GM23338 (cell line): ENCODE measurements at regions not wholly inside any gene's neighbourhood (a gene's known extent, or its start where the extent isn't known, plus 50 kb on each side); places are given as distances from the start of the nearest gene placed in this dataset.
"Not testable (repeated sequence)": the region's sequence is repeated elsewhere in the genome, so short reads cannot be mapped to it uniquely, and the experiment has no call there.

Experiments used
- CREB1 ChIP-seq: fragments of 250-450 bp; sonication (Bioruptor Pico); IDR thresholded peaks from 2 replicates; pipeline ENCODE4 v1.5.0; 2020; ENCODE audit warnings: low read depth, mild to moderate bottlenecking, moderate library complexity
- CTCF ChIP-seq, 2 experiments: fragments of 200-600 bp in 1 of 2; sonication (generic) in 1 of 2; conservative IDR thresholded peaks; 2 replicates each; pipeline versions ENCODE4 v1.5.1 to v1.6.1; 2016 to 2017; ENCODE audit warnings: antibody characterized with exemption in 2 of 2, low read depth in 2 of 2, mild to moderate bottlenecking in 2 of 2, moderate library complexity in 1 of 2
- ETS1 ChIP-seq: IDR thresholded peaks from 2 replicates; pipeline ENCODE4 v1.6.1; 2016; ENCODE audit warnings: antibody characterized with exemption
- EZH2 ChIP-seq: fragments of 200-600 bp; sonication (generic); IDR thresholded peaks from one replicate; pipeline ENCODE4 v1.8.0; 2017; ENCODE audit warnings: antibody characterized with exemption, mild to moderate bottlenecking, low read depth; ENCODE audit not compliant: unreplicated experiment
- EZH2phosphoT487 ChIP-seq: fragments of 200-600 bp; sonication (generic); IDR thresholded peaks from one replicate; pipeline ENCODE4 v1.8.1; 2018; ENCODE audit warnings: antibody characterized with exemption; ENCODE audit not compliant: unreplicated experiment
- JUNB ChIP-seq: IDR thresholded peaks from one replicate; pipeline ENCODE4 v1.6.1; 2016; ENCODE audit warnings: antibody characterized with exemption; ENCODE audit not compliant: unreplicated experiment
- POLR2AphosphoS5 ChIP-seq: IDR thresholded peaks from 2 replicates; pipeline ENCODE4 v1.6.1; 2016; ENCODE audit warnings: antibody characterized with exemption, low read depth
- REST ChIP-seq: IDR thresholded peaks from one replicate; pipeline ENCODE4 v1.6.1; 2018; ENCODE audit warnings: antibody characterized with exemption; ENCODE audit not compliant: unreplicated experiment
- STAT1 ChIP-seq: IDR thresholded peaks from one replicate; pipeline ENCODE4 v1.6.1; 2016; ENCODE audit warnings: antibody characterized with exemption; ENCODE audit not compliant: unreplicated experiment
- ZNF114 ChIP-seq: fragments of 250-450 bp; sonication (Bioruptor Pico); IDR thresholded peaks from 2 replicates; pipeline ENCODE4 v1.5.0; 2020; ENCODE audit warnings: mild to moderate bottlenecking, moderate library complexity
- ZNF462 ChIP-seq: fragments of 250-450 bp; sonication (Bioruptor Pico); IDR thresholded peaks from 2 replicates; pipeline ENCODE4 v1.5.0; 2020; ENCODE audit warnings: mild to moderate bottlenecking, moderate library complexity

GRCh38 chr4:20003836-20004558 lies 247.7 kb upstream of the SLIT2 start:
- TF ChIP-seq CTCF (conservative IDR thresholded peaks at IDR 0.05; ENCODE audit: low read depth in 2 of 2); EZH2; REST; JUNB; POLR2AphosphoS5; EZH2phosphoT487; ZNF462 (CRISPR knock-in tag); STAT1; CREB1; ETS1; ZNF114 (CRISPR knock-in tag): not testable (repeated sequence)
